ENCODE measurements at regions not wholly inside any gene's neighbourhood (a gene's known extent, or its start where the extent isn't known, plus 50 kb on each side); places are given as distances from the start of the nearest gene placed in this dataset.

DNA sequence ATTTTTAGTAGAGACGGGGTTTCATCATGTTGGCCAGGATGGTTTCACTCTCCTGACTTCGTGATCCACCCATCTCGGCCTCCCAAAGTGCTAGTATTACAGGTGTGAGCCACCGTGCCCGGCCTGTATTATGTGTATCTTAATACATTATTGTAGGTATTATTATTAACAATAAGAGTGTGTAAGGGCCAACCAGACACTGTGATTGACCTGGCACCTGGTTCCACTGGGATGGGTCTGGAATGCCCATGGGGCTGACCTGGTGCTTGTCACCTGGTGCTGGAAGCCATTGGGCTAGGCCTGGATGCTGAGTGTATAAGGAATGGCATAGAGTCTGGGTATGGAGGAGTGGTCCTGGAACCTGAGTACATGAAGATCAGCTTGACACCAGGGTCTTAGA lies 906.9 kb upstream of the TMEFF2 start:
- TF ChIP-seq POLR2A (IDR thresholded peaks at IDR 0.05; ENCODE audit: low read depth, low read length) (no peak), POLR2AphosphoS5 (IDR thresholded peaks at IDR 0.05; ENCODE audit: low read depth, low read length) (no peak), TAF1 (IDR thresholded peaks at IDR 0.05; ENCODE audit: borderline replicate concordance, low read depth, low read length) (no peak)

Data from GM12892 (cell line).